Astrocyte of the cerebellum (primary cell): ENCODE measurements at regions not wholly inside any gene's neighbourhood (a gene's known extent, or its start where the extent isn't known, plus 50 kb on each side); places are given as distances from the start of the nearest gene placed in this dataset.

Experiments
- DNase-seq: peaks from one replicate; pipeline ENCODE4 v3.0.0-alpha.2; 2011; ENCODE audit warnings: low read depth
- H3K4me3 ChIP-seq: 2 replicates; pipeline ENCODE4 v1.5.1; 2011; ENCODE audit warnings: mild to moderate bottlenecking, low read depth, low read length, moderate library complexity
- in situ Hi-C: cut with HindIII; loops from 2 replicates; pipeline ENCODE4 v1.10.0; 2017; ENCODE audit warnings: low sequenced_read_pairs
- TF ChIP-seq, protein P1 (sequence below): IDR thresholded peaks from 2 replicates; pipeline ENCODE4 v1.5.1; 2012; ENCODE audit warnings: low read length, low read depth, moderate library complexity, mild to moderate bottlenecking; ENCODE audit errors: missing control alignments

DNA sequence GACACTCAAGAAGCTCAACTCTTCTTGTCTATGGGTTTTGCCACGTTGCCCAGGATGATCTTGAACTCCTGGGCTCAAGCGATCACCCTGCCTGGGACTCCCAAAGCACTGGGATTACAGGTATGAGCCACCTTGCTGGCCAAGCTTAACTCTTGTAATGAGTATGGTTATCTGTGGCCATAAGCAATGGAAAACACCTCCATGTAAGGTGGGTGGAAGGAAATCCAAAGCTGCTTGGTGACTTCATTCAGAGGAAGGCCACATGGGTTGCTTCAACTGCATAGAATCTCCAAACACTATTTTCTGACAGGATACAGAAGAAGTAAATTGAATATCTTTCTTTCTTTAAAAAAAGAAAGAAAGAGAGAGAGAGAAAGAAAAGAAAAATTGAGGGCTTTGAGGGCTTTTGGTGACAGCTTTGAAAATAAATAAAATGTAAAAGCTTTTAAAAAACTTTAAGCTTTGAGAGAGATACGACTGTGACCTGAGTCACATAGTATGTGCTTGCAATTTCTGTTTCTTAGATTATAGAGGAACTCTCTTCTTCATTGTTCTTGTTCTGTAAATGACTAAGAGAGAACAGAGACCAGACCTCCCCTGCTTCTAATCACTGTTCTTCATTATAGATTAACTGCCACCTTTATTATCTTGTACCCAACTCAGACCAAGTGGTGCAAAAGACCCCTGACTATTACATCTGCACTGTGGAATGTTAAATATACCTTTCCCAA is 123.1 kb upstream of the NDUFV2 start:
- no peak for DNase-seq
- no peak overlapping the region for H3K4me3 ChIP-seq
- in situ Hi-C loops: no loop called here
- TF ChIP-seq, protein P1, sequence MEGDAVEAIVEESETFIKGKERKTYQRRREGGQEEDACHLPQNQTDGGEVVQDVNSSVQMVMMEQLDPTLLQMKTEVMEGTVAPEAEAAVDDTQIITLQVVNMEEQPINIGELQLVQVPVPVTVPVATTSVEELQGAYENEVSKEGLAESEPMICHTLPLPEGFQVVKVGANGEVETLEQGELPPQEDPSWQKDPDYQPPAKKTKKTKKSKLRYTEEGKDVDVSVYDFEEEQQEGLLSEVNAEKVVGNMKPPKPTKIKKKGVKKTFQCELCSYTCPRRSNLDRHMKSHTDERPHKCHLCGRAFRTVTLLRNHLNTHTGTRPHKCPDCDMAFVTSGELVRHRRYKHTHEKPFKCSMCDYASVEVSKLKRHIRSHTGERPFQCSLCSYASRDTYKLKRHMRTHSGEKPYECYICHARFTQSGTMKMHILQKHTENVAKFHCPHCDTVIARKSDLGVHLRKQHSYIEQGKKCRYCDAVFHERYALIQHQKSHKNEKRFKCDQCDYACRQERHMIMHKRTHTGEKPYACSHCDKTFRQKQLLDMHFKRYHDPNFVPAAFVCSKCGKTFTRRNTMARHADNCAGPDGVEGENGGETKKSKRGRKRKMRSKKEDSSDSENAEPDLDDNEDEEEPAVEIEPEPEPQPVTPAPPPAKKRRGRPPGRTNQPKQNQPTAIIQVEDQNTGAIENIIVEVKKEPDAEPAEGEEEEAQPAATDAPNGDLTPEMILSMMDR: no peak

DNA sequence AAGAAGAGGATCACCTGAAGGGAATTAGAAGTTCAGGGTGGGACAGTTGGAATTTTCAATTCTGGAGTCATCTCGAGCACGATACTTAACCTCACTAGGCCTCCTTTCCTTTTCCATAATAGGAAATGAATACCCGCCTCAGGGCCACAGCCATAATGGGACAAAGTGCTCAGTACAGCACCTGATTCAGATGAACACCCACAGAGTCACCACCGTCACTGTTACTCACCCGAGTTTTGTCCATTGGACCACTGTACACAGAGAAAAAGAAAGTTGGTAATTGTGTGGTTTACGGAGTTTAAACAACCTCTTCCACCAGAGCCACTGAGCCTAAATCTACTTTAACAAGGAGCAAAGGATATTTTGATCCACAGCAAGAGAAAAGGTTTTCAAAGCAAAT is 122.0 kb upstream of the NDUFV2 start:
- in situ Hi-C loops: no loop called here
- H3K4me3 ChIP-seq: no peak overlapping the region
- DNase-seq: no peak
- TF ChIP-seq, protein P1: no peak

GRCh38 chr18:8980918-8981317 is 121.6 kb upstream of the NDUFV2 start:
- no peak overlapping the region for H3K4me3 ChIP-seq
- TF ChIP-seq, protein P1: no peak
- in situ Hi-C loops: no loop called here
- no peak for DNase-seq

- TF ChIP-seq, protein P1: peak; percentile 30
- in situ Hi-C loops: no loop called here
- no peak overlapping the region for H3K4me3 ChIP-seq
- DNase-seq: peak; percentile 48
These were observed 119.9 kb upstream of the NDUFV2 start for GRCh38 chr18:8982416-8983183.

GRCh38 chr18:8983195-8983594 is 119.3 kb upstream of the NDUFV2 start:
- TF ChIP-seq, protein P1: no peak
- in situ Hi-C loops: no loop called here
- no peak for DNase-seq
- no peak overlapping the region for H3K4me3 ChIP-seq

GRCh38 chr18:8984131-8984721 is 118.3 kb upstream of the NDUFV2 start:
- in situ Hi-C loops: no loop called here
- H3K4me3 ChIP-seq: no peak overlapping the region
- TF ChIP-seq, protein P1: no peak
- no peak for DNase-seq
